HG03460 (cell line): ENCODE measurements at regions not wholly inside any gene's neighbourhood (a gene's known extent, or its start where the extent isn't known, plus 50 kb on each side); places are given as distances from the start of the nearest gene placed in this dataset.
"Not testable (repeated sequence)": the region's sequence is repeated elsewhere in the genome, so short reads cannot be mapped to it uniquely, and the experiment has no call there.

Source experiments
- ATAC-seq: cut with Tn5 transposase; IDR thresholded peaks from one replicate; pipeline ENCODE4 v1.9.1; 2021; ENCODE audit not compliant: unreplicated experiment

DNA sequence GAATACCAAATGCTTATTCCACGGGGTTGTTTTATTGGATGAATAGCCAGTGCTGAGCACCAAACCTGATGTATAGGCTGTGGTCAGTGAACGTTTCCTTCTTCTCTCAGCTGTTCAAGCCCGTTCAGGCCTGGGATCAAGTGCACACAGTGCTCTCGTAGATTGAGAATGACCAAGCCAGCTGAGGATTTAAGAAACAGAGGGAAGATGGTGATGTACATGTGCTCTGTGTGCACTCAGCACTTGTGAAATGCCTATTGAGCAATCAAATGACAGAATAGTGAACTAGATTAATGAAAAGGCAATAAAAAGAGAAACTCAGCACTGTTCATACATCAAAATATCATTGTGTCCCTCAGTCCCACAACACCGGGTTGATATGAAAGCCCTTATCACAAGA is 302.5 kb downstream of the BMPER start:
- no peak for ATAC-seq

DNA sequence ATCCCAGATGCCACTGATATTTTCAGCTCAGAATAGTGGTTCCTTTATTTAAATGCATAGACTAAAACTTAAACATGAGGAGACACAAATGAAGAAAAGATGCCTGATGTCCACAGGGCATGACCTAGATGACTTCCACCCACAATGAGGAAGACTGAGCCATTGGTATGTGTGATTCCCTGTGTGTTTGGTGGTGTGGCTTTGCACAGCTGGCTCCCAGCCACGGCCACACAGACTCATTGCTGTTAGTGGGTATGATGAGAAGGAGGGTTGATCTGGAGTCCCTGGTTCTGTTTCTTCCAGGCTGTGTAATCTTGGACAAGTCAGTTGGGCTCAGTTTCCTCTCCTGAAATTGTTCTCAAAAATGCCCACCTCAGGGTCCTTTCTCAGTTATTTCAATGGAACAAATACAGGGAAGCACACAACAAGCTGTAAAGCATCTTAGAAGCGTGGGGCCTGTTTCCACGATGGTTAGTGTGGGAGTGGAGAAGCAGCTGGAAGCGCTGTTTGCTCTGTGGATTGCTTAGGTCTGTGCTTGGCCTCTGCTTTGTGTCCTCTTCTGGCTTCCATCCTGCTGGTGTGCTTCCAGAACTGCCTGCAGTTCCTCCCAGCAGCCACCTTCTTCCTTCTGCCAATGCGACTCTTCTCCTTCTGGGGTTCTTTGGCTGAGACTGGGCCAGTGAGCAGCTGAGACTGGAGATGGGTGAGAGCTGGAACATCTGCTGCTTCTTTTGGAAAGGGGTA is 303.7 kb downstream of the BMPER start:
- ATAC-seq: no peak

DNA sequence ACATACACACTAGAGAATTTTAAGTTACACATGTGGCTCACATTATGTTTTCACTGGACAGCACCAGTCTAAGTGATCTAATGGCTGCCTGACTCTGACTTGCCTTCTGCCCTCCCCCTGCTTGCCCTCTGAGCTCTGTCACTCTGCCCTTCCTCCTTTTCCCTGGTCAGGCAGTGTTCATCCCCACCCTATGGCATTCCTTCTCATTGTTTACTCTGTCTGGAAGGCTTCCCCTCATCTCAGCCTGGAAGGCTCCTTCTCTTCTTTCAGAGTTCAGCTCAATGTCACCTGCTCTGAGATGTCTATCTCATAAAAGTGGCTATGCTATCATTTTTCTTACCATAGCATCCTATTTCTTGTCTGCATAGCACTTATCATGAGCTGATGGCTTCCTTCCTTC is 305.7 kb downstream of the BMPER start:
- ATAC-seq: no peak

DNA sequence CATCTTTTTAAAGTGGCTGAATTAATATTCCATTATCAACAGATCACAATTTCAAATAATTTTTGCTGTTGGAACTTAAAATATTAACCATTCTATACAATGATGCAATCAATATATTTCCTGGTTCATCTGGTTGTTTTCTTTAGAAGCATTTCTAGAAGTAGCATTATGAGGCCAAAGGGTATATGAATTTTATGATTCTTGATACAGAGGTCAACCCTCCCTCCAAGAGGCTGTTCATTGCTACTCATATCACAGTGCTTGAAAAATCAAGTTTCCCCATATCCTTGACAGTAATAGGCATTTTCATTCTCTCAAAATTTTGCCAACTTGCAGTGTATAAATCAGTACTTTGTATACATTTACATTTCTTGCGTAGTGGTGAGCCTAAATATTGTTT is 312.6 kb downstream of the BMPER start:
- no peak for ATAC-seq

DNA sequence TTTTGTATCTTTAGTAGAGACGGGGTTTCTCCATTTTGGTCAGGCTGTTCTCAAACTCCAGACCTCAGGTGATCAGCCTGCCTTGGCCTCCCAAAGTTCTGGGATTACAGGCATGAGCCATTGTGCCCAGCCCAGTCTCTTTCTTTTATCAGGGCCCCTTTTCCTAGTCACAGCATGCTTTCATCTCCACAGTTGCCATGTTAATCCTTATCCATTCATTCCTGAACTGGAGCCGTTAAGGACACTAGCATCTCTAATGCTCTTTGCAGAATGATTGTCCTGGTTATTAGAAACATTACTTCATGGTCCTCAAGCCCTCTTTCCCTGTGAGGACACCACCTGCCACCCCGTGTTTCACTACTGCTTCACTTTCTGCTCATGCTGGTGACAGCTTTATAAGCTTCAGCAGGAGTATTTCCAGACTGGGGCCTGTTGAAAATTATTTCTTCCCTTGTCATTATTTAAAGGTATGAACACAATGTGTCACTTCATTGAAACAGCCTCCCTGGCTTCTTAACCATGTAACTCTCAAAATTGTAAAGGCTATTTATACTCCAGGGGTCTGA is 313.9 kb downstream of the BMPER start:
- no peak for ATAC-seq

DNA sequence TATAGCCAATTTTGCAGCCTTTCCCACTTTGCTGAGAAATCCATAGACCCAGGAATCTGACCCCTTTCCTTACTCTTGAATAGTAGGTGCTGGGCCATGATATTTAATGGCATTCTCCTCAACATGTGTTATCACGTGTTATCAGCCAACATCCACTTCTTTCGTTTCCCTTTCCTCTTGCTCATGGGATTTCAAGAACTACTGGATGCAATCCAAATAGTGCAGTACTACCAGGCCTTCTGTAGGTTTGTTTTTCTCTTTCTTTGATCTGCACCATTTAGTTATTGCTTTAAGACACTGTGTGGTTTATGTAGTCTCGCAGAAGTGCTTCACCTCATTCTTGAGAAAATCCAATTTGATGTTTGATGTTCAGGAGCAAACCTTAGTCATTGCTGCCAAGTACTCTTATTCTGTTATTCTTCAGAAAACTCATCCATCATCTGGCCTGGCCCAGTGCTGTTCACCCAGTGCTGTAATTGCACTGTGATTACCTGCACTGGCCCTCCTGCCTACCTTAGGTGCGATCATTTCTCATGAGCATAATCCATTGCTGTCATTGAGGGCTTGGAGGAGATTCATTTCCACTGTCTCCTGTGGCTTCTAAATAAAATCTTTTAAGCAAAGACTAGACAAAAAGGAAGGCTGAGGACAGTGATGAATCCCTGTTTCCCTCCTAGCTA is 315.3 kb downstream of the BMPER start:
- ATAC-seq: no peak

DNA sequence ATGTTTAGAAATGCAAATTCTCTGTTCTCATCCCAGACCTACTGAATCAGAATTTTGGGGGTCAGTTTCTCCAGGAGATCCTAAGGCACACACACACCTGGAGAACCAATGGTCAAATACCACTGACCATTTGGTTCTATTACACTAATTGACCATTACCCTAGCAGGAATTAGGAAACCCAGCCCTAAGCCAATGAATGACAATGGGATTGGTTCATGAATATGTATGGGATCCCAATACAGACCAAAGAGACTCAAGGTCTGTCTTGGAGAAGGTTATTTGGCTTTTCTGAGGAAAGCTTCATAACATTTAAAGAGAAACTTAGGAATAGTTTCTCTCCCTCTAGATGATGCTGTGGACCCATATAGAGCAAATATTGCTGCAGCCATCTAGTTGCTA is 317.0 kb downstream of the BMPER start:
- ATAC-seq: no peak

DNA sequence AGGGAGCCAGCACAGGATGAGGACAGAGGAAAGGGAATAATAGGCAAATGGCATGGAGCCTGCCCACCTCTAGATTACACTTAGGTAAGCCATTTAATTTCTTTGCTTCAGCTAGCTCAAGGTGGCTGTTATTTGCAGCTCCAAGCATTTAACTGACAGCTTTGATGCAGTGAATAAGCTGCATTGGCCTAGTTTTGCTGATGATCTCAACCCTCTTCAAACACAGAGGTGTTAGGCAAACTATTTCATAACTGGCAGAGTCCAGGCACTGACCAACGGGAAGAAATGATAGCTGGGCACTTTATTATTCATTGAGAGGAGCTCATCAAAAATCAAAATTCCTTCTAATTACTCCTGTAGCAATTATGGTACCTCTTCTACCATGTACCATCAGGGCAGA is 317.4 kb downstream of the BMPER start:
- no peak for ATAC-seq

DNA sequence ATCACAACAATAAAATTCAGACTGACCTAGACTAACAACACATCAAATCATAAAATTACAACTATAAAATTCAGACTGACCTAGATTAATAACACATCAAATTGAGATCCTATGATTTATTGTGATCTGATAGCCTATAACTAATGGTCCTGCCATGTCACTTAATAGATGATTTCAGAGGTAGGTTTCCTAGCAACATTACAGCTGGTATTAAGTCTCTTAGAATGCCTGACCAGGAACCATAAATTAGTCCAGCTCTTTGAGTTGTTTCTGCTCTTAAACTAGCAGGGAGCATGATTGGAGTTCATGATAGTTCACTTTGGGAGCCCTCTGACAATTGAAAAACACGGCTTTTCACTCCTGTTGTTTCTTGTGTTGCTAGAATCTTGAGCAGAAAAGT is 318.9 kb downstream of the BMPER start:
- no peak for ATAC-seq

DNA sequence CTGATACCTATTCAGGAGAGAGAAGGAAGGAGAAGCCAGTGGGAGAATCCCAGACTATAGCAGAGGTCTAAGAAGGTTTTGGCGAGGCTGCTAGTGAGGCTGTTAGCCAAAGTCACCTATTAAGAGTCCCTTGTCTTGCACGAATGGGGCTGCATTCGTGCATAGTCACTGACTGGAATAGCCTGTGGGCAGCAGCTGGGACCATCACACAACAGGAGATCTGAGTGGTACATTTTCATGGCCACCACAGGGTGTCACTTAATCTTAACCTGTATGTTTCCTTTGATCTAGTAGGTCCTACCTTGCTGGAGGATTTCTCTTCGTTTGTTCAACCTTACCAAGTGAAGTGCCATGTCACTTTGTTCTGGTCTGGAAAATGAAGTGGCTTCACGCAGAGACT is 319.9 kb downstream of the BMPER start:
- ATAC-seq: no peak

DNA sequence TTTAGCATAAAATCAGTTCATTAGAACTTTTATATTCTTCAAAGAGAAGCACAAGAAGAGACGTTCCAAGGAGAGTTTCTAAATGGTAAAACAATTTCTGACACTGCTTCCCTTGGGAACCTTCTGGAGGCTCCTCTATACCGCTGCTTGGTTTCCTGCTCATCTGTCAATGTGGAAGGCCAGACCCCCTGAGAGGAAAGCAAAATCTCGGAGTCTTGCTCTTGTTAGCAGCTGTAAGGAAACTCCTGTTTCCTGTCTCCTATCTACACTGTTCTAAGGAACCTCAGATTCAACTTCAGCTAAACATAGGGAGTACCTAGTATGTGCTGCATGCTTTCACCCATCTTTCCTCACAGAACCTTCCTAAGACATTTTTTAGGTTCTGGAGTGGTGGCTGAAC is 322.2 kb downstream of the BMPER start:
- ATAC-seq: no peak

DNA sequence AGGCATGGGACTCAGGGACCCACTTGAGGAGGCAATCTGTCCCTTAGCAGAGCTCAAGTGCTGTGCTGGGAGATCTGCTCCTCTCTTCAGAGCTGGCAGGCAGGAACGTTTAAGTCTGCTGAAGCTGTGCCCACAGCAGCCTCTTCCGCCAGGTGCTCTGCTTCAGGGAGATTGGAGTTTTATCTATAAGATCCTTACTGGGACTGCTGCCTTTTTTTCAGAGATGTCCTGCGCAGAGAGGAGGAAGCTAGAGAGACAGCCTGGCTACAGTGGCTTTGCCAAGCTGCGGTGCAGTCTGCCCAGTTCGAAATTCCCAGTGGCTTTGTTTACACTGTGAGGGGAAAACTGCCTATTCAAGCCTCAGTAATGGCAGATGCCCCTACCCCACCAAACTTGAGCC is 329.8 kb downstream of the BMPER start:
- not testable (repeated sequence) for ATAC-seq

DNA sequence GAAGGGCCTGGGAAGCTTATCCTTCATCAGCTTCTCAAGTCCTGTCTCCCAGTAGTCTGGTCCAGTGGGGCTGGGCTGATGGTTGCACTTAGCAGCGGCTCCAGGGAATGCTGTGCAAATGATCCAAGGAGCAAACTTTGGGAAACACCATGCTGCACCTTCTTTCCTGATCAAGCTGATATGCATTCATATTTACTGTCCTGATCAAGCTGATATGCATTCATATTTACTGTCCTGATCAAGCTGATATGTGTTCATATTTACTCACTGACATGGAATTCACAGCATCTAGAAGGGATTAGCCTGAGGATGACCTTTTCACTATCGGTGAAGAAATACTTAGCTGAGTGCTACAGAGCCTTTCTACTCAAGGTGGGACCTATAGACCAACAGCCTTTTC is 330.7 kb downstream of the BMPER start:
- ATAC-seq: no peak

DNA sequence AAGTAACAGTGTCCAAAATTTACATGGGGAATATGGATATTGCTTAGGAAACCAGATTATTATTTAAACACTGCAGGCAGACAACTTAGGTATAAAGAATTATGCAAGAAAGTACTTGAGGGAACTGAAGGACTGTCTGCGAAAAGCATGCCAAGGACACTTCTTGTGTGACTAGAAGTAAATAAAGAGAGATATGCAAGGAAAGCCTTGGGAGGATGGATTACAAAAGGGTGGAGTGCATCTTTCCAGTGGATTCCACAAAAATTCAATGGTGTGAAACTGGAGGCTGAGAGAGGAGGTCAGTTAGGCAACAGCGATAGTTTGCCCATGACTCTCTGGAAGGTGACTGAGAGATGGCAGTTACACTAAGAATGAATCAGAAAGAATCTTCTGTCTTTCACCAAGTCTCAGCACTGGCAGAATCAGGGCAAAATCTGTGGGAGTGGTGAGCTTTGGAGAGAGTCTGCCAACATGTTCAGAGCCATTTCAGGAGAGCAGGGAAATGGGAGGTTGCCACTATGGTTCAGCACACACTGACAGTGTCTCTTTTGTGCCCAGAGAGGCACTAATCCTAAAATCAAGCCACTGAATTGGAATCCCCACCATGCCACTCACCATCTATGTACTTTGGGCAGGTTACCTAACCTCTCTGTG is 331.6 kb downstream of the BMPER start:
- no peak for ATAC-seq

DNA sequence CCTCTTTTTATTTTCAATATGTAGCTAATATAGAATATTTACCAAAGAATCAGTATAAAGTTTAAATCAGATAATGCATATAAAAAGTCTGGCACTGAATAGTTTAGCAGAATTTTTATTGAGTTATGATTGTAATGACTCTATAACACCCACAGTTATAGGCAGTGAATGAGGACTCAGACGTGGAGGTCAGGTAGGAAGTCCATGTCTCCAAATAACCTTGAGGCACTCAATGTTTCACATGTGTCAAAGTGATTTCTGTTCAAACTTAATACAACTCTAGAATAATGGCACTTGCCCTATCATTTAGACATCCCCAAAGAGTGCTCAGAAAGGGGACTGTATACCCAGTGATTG is 332.1 kb downstream of the BMPER start:
- ATAC-seq: no peak

DNA sequence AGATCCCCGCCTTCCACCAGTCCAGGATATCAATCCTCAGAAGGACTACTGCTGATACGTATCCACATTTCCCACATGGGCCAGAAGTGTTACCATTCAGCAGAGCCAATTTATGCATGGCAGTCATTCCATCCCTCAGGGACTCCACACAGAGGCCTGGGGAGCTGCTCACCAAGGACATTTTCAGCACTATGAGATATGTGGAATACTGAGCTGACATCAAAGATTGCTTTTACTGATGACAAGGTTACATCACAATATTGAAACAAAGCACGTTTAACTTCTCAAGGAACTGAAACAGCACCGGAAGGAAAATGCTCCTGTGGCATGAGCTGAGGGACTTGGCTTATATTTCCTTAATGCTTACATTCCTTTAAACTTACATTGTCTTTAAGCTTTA is 335.1 kb downstream of the BMPER start:
- ATAC-seq: no peak

DNA sequence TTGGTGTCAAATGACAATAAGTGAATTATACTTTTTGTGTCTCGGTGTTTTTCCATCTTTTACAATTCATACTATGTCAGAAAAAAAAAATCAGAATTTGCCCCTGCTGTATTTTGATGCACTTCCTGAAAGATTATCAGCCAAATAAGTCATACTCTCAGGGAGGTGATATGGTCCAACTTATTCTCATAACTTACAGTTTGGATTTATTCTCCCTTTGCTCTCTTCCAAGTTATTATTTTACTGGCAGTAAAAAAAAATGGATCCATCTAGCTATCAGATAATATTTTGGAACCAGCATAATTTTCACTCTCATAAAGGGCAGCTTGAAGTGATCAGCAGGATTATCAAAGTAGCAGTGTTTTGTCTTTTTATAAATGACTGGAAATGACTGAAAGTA is 337.1 kb downstream of the BMPER start:
- ATAC-seq: no peak

DNA sequence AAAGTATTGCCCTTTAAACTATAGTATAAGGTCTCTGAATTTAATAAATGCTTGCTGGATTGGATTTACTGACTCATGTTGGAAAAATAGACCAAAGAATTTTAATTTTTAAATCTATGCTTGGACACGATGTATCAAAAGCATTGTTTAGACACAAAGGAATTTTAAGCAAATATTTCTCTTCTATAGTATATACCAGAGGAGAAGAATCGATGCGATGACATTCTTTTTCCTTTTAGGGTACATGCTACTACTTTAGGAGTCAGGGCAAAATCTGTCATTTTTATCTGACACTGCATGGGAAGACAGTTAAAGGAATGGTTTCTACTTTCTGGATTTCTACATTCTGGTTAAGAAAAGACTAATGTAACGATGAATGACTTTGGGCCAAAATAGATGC is 339.9 kb downstream of the BMPER start:
- ATAC-seq: no peak

DNA sequence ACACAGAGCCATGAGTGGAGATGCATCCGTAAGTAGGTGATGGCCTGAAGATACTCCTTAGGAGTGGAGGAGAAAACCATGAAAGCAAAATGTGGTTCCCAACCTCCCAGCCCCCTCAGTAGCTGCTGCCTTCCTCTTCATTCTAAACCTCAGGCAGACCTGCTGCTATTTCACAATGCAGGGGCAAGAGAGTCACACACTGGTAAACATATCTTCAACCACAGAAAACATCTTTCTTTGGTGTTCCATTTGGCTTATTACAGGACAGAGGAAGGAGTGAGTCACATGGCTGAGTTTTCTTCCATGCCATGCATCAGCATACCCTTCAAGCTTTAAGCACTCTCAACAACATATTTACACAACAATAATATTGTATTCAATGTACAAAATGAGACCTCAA is 342.1 kb downstream of the BMPER start:
- no peak for ATAC-seq

DNA sequence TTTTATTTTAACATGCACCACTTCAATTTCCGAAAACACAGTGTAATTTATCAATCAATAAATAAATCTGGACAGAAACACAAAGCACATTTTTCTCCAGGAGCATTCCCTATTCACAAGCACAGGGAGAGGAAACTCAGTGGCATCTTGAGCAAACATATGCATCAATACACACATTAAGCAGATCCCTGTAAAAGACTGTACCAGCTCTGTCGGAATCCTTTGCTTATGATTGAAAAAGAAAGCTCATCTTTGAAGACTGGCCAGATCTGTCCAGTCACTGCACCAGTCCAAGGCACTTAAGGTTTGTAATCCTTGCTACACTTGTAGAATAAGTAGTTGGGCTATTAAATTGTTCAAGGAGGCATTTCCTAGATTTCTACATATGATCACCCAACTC is 343.9 kb downstream of the BMPER start:
- no peak for ATAC-seq

DNA sequence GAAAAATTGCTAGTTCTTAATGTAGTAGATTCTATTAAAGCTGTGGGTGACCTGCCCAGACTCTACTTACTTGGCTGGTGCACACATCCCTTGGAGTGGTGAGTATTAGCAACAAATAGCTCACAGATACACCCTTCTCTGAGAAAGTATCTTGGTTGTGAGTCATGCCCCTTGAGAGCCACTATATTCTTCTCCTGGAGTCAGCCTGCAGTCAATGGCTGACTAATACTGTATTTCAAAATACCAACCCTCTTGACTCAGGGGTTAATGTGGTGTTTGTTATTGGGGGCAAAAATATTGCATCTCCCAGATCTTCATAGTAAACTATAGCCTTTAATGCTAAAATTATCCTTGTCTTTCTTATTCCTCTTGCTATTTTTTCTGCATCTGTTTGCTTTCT is 354.9 kb downstream of the BMPER start:
- ATAC-seq: no peak

DNA sequence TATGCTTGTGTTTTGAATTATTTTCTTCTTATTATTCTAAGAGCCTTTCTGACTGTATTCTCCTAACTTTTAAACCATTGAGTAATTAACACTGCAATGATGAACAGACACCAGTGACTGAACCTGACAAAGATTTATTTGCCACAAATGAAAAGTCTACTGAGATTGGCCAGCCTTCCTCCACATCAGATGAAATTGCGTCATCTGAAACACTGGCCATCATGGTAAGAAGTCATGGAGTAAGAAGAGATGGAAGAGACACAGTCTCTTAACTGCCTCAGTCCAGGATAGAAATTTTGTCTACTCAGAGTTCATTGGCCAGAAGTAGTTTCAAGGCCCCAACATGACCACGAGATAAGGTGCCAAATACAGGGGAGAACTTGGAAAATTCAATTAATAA is 357.8 kb downstream of the BMPER start:
- no peak for ATAC-seq
